ENCODE measurements at regions not wholly inside any gene's neighbourhood (a gene's known extent, or its start where the extent isn't known, plus 50 kb on each side); places are given as distances from the start of the nearest gene placed in this dataset.

DNA sequence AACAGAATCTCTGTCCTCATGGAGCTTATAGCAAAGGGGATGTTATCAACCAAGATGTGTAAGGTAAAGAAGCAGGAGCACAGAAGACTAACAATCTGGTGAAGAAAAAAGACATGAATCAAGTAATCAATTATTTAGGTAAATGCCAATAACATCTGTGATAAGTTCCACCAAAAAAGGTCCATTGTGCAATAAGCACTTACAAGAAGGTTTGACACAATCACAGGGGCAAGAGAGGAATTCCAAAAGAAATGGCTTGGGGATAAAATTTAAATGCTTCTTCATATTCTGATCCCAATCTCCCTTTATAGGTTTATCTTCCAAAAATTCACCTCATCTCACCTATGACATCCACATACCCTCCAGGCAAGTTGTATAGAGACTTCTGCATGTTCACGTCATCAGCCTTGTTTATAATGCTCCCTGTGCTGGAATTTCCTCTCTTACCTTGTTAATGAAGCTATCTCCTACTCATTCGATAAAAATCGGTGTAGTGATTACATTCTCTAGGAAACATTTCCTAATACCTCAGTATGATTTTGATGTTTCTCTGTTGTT is 53.6 kb upstream of the DPT start:
- DNase-seq (ENCODE audit: low read depth) = no peak

- no peak for DNase-seq (ENCODE audit: low read depth)
These were observed 54.6 kb upstream of the DPT start for GRCh38 chr1:168783458-168784210.

GRCh38 chr1:168786476-168787330 is 57.7 kb upstream of the DPT start:
- DNase-seq (ENCODE audit: low read depth) = no peak

DNA sequence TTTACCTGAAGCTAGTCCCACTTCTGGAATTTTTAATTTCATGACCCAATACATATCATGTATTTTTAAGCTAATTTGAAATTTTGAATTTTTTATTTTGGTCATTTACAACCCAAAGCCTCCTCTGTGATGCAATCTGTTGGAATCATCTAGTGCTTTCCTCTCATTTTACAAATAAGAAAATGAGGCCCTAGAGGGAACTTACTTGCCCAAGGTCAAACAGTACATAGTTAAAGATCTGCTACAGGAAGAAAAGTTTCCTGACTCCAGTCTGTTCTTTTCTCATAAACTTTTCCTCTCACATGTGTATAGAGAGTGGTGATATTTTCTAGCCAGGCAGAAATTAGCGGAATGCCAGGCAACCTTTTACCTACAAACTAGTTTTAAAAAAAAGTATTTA is 59.3 kb upstream of the DPT start:
- DNase-seq (ENCODE audit: low read depth) = no peak

DNA sequence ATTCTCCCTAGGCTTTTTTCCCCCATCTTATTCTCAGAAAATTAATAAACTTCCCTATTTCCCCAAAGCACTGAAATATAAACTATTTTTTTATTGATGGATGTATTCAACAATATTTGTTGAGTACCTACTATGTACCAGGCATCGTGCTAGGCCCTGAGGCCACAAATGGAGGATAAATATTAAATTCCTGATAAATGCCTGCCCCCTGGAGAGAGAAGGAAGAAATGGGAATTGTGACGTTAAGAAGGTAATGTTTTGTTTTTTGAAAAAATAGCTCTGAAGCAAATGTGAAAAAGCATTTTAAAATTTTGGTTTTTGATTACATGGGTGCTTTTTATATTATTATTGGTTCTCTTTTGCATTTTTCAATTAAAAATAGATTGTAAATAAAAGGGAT is 60.5 kb upstream of the DPT start:
- DNase-seq (ENCODE audit: low read depth) = no peak

DNA sequence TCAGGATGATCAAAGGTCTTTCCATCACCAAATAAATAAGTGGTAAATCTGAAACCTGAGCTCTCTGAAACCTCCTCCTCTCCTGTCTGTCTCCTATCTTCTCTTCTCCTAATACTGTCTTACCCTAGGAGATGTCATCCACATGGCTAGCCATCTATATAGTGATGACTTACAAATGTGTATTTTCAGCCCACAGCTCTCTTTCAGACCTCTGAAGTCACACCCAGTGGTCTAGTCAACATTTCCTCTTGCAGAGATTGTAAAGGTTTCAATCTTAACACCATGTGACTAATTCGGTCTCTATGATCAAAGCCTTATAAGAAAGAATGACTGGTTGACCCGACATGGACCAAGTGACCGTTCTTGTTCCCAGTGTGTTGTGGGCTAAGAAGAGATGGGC is 63.1 kb upstream of the DPT start:
- DNase-seq (ENCODE audit: low read depth) = no peak

DNA sequence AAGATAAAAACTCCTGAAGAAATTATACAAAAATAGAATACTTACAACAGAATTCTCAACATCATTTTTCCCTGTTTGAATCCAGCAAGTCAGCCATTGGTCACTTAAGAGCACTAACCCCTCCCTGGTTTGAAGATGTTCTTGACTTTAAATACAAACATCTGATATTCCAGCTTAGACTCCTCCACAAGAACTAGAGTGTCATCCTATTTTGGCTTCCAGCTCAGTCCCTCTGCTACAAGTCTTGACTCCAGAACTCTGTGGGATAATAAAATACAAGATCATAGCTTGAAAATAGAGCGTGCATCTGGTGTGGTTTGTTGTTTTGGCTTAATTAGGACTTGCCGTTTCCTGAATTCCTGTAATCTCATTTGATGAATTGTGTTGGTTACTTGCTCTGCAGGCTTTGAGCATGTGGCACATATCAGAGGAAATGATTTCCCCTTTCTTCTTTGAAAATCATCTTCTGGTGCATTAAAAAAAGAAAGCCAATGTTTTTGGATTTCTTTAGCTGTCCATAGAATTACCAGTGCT is 63.7 kb upstream of the DPT start:
- DNase-seq (ENCODE audit: low read depth) = no peak

DNA sequence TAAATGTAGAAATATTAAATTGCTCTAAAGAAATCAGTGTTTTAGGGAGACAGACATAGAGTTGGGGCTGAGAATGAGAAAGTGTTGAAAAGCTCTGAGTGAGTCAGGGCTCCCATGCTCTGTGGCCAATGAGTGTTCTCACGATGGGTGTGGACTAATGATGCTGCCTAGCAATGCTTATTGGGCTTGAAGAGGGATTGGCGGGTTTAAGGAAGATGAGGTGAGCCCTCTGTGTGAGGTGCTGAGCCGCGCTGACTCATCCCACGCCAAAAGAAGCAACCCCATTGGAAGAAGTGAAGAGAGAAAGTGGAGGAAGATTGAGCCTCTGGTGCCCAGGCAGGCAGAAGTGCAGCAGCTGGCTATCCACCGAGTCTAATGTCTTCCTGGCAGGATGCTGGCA is 65.1 kb upstream of the DPT start:
- DNase-seq (ENCODE audit: low read depth) = no peak

DNA sequence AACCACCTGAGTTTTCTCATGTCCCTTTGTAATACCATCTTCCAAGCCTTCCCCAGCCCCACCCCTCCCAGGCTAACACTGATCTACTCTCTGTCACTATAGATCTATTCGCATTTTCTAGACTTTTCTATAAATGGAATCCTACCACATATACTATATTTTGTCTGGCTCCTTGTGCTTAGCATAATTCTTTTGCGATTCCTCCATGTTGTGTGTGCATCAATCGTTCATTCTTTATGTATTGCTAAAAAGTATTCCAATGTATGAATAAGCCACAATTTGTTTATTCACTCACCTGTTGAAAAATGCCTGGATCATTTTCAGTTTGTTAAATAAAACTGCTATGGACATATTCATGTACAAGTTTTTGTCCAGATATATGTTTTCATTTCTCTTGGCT is 66.7 kb upstream of the DPT start:
- DNase-seq (ENCODE audit: low read depth) = no peak

DNA sequence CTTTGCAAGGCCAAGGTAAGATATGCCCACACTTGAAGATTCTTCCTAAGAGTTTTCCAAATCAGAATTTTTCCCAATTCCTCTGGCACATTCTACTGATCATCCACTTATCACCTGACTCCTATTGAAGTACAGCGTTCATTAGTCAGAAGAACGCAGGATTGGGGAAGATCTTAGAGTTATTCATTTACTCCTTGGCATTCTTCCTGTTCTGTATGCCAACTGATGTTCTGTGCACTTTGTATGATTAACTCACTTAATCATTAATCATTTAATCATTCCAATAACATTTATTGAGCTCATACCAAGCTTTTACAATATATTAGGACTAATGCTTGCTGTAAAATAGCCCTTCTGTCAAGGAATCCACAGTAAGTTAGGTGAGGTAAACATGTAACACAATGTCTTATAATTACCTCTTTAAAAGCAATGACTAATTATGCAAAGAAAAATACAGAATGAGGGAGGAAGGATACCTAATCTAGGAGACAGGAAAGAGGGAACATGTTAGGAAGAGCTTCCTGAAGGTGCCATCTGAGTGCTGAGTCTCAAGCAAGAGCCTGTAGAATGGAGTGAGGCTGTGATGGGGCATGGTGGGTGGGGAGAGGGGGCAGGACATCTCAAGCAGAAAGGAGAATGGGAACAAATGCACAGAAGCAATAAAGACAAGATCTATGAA is 71.1 kb upstream of the DPT start:
- DNase-seq (ENCODE audit: low read depth) = no peak

- no peak for DNase-seq (ENCODE audit: low read depth)
These were observed 72.2 kb upstream of the DPT start for GRCh38 chr1:168801032-168801745.

DNA sequence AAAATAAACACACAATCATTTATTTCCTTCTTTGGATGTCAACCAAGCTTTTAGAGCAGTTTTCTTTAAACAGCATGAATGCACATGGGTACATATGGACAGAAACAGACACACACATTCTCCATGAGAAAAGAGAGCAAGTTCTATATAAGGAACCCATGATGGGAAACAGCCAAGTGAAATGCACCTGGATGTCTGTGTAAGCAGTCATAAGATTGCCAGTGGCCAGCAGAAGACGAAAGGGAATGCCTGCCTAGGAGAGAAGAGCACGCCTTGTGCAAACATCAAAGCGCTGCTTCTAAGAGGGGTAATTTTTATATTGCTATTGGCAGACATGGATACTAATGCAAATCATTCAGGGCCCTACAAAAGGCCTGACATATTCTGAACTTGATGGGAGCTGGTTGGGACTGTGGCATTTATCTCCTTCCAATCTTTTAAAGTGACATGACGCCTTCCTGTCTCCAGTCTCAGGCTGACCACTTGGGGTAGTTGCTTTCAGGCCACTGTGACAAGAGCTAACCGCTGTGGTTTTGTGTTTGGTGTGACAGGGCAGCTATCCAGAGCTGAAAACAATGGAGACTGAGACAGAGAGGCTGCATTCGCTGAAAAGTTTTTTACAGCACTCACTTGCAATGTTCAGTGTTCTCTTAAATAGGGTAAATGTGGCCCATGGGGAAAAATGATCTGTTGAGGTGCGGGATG is 75.0 kb upstream of the DPT start:
- DNase-seq (ENCODE audit: low read depth) = no peak

DNA sequence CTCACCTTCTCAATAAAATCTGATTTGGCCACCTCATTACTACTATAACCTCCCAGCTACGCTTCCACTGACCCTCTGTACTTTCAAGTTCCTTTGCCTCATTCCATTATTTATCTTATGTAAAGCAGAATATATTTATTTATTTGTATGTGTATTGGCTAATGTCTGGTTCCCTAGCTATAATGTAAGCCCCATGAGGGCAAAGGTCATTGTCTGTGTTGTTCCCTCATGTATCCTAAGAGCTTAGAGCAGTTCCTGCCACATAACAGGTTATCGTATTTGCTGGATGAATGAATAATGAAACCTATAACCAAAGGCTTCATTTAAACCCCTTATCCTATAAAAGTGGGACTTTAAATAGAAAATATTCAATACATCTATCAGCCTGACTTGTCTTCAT is 77.9 kb upstream of the DPT start:
- DNase-seq (ENCODE audit: low read depth) = no peak

DNA sequence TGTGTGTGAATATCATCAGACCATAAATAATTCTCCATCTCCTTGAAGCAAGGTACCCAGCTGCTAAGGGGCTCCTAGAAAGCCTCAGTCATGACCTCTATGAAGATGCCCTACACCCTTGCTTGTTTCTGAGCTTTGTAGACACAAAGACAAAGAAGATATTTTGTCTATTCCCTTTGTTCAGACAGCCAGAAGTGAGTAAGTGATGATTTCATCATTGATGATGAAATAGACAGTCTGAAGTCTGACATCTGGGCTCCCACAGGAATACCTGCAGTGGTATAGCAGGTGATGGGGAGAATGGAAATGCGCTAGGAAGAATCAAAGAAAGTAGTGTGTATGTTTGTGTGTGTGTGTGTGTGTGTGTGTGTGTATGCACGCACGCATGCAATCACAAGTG is 82.2 kb upstream of the DPT start:
- DNase-seq (ENCODE audit: low read depth) = no peak

DNA sequence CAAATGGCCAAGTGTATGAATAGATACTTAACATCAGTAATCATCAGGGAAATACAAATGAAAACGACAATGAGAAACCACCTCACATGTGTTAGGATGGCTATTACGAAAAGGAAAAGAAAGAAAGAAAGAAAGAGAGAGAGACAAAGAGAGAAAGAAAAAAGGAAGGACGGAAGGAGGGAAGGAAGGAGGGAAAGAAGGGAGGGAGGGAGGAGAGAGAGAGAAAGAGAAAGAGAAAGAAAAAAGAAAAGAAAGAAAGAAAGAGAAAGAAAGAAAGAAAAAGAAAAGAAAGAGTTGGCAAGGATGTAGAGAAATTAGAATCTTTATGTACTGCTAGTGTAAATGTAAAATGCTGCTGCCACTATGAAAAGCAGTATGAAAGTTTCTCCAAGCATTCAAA is 90.7 kb upstream of the DPT start:
- DNase-seq (ENCODE audit: low read depth) = no peak

- no peak for DNase-seq (ENCODE audit: low read depth)
These were observed 92.4 kb upstream of the DPT start for GRCh38 chr1:168821434-168821833.

DNA sequence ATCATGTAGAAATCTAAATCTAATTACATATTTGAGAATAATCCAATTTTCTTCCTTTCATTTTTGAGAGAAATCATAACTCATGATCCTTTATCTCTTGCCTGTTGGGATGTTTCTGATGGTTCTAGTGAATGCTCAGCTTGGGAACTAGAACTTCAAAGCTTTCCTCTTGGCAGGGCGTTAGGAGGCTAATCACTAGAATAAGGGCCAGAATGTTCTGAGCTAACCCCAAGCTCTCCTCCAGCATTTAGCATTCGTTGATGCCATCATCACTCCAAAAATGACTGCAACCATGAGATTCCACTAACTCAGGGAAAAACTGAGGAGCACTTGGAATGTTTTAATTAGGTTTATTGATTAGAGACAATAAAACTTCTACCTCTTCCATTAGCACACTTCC is 93.9 kb upstream of the DPT start:
- DNase-seq (ENCODE audit: low read depth) = no peak

DNA sequence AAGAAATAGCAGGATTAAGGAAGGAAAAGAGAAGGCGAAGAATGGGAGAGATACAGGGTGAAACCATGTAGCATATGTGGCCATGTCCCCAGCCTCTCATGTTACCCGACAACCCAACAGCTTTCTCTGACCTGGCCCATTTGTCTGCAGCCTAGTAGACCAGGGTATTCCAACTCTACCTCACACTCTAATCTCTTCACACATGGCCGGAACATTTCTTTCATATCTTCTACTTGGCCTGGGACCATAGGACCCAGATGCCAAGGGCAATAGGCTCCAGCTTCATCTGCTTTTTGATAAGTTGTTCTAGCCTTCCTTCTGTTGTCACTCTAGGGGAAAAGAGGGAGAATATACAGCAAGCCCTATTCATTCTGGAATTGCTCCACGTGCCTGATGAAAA is 95.0 kb upstream of the DPT start:
- DNase-seq (ENCODE audit: low read depth) = no peak

GRCh38 chr1:168824418-168825065 is 95.5 kb upstream of the DPT start:
- no peak for DNase-seq (ENCODE audit: low read depth)

- DNase-seq (ENCODE audit: low read depth) = no peak
These were observed 96.1 kb upstream of the DPT start for GRCh38 chr1:168825129-168825528.

DNA sequence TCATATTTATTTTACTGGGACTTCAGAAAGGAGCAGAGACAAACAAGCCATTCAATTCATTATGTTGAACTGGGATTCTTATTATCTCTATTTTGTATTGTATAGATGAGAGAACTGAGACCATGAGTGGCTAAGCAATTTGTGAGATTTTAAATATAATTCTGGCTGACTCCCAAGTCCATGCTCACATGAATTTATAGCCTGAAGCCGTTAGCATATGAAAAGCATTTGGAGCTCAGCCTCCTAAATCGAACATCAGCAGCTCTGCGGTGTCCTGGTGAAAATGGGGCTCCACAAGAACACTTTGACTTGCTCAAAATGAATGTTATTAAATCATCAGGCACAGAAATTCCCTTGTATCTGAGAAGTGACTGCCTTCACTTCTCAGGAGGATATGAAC is 96.8 kb upstream of the DPT start:
- DNase-seq (ENCODE audit: low read depth) = no peak

Measured in activated gamma-delta T cell treated with anti-CD3 and anti-CD28 coated beads, Interleukin-2, amount 50 U/mL, for 16 hours (primary cell).